ENCODE measurements at regions not wholly inside any gene's neighbourhood (a gene's known extent, or its start where the extent isn't known, plus 50 kb on each side); places are given as distances from the start of the nearest gene placed in this dataset.

- no peak for TF ChIP-seq CTCF (IDR thresholded peaks at IDR 0.05; ENCODE audit: borderline replicate concordance, insufficient read depth, low read depth, low read length)
- no peak overlapping the region for H3K4me3 ChIP-seq (ENCODE audit: low read depth, low read length)
These were observed 63.3 kb downstream of the SYNE3 start for GRCh38 chr14:95452893-95453712.

DNA sequence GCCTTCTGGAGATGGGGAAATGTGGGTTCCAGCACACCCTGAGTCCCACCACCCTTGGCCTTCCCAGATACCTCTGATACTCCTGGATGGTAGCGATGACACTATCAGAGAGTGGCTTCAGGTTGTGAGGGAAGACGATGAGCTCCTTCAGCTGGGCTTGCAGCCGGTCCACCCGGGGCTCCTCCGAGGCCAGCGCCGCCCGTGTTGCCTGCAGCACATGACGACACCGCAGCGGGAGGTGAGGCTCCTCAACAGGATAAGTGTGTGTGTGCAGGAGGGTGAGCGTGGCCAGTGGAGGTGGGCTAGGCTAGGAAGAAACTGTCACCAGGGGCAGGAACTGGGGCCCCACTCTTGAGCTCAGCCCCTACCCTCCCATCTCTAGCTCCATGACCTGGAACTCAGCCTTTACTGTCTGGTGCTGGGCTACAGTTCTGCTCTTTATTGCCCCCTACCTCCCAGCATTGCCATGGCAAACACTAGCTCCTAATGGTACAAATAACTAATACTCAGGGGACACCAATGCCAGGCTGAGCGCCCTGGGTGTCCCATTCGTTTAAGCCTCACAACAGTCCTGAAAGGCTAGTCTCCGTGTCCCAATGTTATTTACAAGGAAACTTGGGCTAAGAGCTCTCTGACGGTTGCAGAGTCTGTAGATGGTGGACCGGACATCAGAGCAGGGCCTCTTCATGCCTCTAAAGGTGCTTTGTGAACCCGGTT, 64.1 kb downstream of the SYNE3 start:
- peak; percentile 57; the same call in 1 of the 2 replicates for TF ChIP-seq CTCF (IDR thresholded peaks at IDR 0.05; ENCODE audit: borderline replicate concordance, insufficient read depth, low read depth, low read length)
- H3K4me3 ChIP-seq (ENCODE audit: low read depth, low read length), result no peak overlapping the region

DNA sequence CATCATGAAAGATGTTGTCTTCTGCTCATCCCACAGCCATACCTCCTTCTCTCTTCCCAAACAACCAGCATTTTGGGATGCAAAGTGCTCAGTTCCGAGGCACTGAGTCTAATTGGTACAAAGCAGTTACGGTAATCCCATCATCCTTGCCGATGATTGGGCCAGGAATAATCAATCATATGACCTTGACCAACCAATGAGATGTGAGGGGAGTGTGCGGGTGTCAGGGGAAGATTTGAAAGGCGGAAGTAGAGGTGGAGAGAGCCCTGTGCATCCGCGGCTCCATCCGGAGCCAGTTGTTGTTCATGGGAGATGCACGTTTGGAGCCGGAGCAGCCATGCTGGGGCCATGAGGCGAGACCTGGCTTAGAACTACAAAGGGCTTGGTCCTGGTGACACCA, 67.3 kb downstream of the SYNE3 start:
- H3K4me3 ChIP-seq (ENCODE audit: low read depth, low read length), result no peak overlapping the region
- no peak for TF ChIP-seq CTCF (IDR thresholded peaks at IDR 0.05; ENCODE audit: borderline replicate concordance, insufficient read depth, low read depth, low read length)

- no peak for TF ChIP-seq CTCF (IDR thresholded peaks at IDR 0.05; ENCODE audit: borderline replicate concordance, insufficient read depth, low read depth, low read length)
- H3K4me3 ChIP-seq (ENCODE audit: low read depth, low read length), result no peak overlapping the region
These were observed 70.0 kb downstream of the SYNE3 start for GRCh38 chr14:95446470-95446869.

GRCh38 chr14:95445676-95446075, 70.8 kb downstream of the SYNE3 start:
- TF ChIP-seq CTCF (IDR thresholded peaks at IDR 0.05; ENCODE audit: borderline replicate concordance, insufficient read depth, low read depth, low read length), result no peak
- H3K4me3 ChIP-seq (ENCODE audit: low read depth, low read length), result no peak overlapping the region

DNA sequence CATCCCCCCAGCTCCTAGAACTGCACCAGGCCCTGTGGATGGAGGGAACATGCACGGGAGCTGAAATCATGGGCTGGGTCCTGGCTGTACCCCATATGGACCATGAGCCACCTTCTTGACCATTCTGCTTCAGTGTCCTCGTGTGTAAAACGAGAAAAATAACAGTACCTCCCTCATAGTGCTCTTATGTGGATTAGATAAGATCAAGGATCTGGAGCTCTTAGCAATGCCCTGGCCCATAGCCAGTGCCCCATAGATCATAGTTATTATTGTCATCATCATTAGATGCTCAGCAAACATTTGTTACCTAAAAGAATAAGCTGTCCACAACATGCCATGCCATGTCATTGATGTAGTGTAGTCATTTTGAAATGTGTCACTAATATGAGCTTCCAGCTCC, 71.3 kb downstream of the SYNE3 start:
- TF ChIP-seq CTCF (IDR thresholded peaks at IDR 0.05; ENCODE audit: borderline replicate concordance, insufficient read depth, low read depth, low read length), result no peak

More for the DNA sequence above, 71.3 kb downstream of the SYNE3 start:
- H3K4me3 ChIP-seq (ENCODE audit: low read depth, low read length), result no peak overlapping the region
